Caco-2 (cell line): ENCODE measurements at regions not wholly inside any gene's neighbourhood (a gene's known extent, or its start where the extent isn't known, plus 50 kb on each side); places are given as distances from the start of the nearest gene placed in this dataset.

Source experiments
- BruUV-seq: library from RNA; stranded (reverse); fragments of 400-500 nt; replicated peaks from 2 replicates; lab custom pipeline; 2021; lab: Mats Ljungman, UMichigan
- CTCF ChIA-PET: fragments of 300-600 bp; sonication (Branson Sonifier 250); formaldehyde crosslinking; loops from one replicate; lab custom pipeline; 2022; ENCODE audit warnings: antibody characterized with exemption; lab: Charles Lee
- POLR2A ChIA-PET: fragments of 300-600 bp; sonication (Branson Sonifier 250); formaldehyde crosslinking; loops from one replicate; lab custom pipeline; 2022; ENCODE audit warnings: antibody characterized with exemption; lab: Charles Lee
- DNase-seq, 2 experiments: peaks; one replicate each; pipeline versions ENCODE4 v3.0.0 to v3.0.0-alpha.2; 2020 to 2022
- H3K27me3 ChIP-seq: replicated peaks from 2 replicates; pipeline ENCODE4 v1.6.0; 2011; ENCODE audit warnings: low read length; ENCODE audit not compliant: control insufficient read depth, insufficient read depth
- H3K36me3 ChIP-seq: 2 replicates; pipeline ENCODE4 v1.5.1; 2011; ENCODE audit warnings: low read length; ENCODE audit not compliant: control insufficient read depth, insufficient read depth
- H3K4me1 ChIP-seq: fragments of 250-450 bp; sonication (Bioruptor Pico); 2 replicates; pipeline ENCODE4 v1.5.1; 2020; ENCODE audit warnings: mild to moderate bottlenecking
- H3K4me3 ChIP-seq: 2 replicates; pipeline ENCODE4 v1.5.1; 2011; ENCODE audit warnings: low read depth, mild to moderate bottlenecking, control low read depth, low read length
- H3K9me3 ChIP-seq: fragments of 250-450 bp; sonication (Bioruptor Pico); 2 replicates; pipeline ENCODE4 v1.5.1; 2020; ENCODE audit warnings: mild to moderate bottlenecking, moderate library complexity
- H3K27ac Mint-ChIP-seq: one replicate; pipeline ENCODE4 v1.8.0; 2022; ENCODE audit warnings: mixed read lengths; ENCODE audit not compliant: unreplicated experiment
- H3K27me3 Mint-ChIP-seq: one replicate; pipeline ENCODE4 v1.8.0; 2022; ENCODE audit warnings: mixed read lengths; ENCODE audit not compliant: insufficient read depth, unreplicated experiment
- H3K36me3 Mint-ChIP-seq: one replicate; pipeline ENCODE4 v1.8.0; 2022; ENCODE audit warnings: mild to moderate bottlenecking, mixed read lengths; ENCODE audit not compliant: insufficient read depth, unreplicated experiment
- H3K4me1 Mint-ChIP-seq: one replicate; pipeline ENCODE4 v1.8.0; 2022; ENCODE audit warnings: low read depth, mixed read lengths; ENCODE audit not compliant: unreplicated experiment
- H3K4me3 Mint-ChIP-seq: one replicate; pipeline ENCODE4 v1.8.0; 2022; ENCODE audit warnings: mild to moderate bottlenecking, moderate library complexity, mixed read lengths; ENCODE audit not compliant: unreplicated experiment
- H3K9me3 Mint-ChIP-seq: one replicate; pipeline ENCODE4 v1.8.0; 2022; ENCODE audit warnings: mixed read lengths; ENCODE audit not compliant: unreplicated experiment
- intact Hi-C: fragments of 100-400 bp; cut with micrococcal nuclease; formaldehyde crosslinking; loops from one replicate; pipeline ENCODE4 v1.10.0; 2022; ENCODE audit not compliant: unreplicated experiment
- TF ChIP-seq, protein P1 (sequence below), 2 experiments: fragments of 200-600 bp in 1 of 2; IDR thresholded peaks; 1 replicate in 1 of 2; 2 replicates in 1 of 2; pipeline versions ENCODE4 v1.5.1 to v1.8.0; 2011 to 2022; ENCODE audit warnings: antibody characterized with exemption in 1 of 2, control low read depth in 1 of 2, inconsistent platforms in 1 of 2, low read depth in 1 of 2, low read length in 1 of 2, mild to moderate bottlenecking in 1 of 2, moderate library complexity in 1 of 2; ENCODE audit not compliant: insufficient read depth in 1 of 2, severe bottlenecking in 1 of 2, unreplicated experiment in 1 of 2

DNA sequence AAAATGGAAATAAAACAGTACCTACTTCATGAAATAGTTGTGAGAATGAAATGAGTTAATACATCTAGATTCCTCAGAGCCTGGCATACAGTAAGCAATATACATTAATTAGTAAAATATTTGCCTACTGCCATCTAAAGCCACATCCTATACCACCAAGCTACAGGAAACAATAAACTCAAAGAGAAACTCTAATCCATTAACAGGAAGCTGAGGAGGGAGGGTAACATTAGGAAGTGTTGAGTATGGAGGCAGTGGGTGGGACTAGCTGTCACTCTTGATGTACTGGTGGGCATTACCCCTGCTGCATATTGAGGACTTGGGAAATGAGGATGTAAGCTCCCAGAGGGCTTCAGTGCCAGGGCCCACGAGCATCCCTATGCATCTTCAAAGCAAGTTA is 396.5 kb downstream of the TNS1 start:
- POLR2A ChIA-PET, result no interaction called here

DNA sequence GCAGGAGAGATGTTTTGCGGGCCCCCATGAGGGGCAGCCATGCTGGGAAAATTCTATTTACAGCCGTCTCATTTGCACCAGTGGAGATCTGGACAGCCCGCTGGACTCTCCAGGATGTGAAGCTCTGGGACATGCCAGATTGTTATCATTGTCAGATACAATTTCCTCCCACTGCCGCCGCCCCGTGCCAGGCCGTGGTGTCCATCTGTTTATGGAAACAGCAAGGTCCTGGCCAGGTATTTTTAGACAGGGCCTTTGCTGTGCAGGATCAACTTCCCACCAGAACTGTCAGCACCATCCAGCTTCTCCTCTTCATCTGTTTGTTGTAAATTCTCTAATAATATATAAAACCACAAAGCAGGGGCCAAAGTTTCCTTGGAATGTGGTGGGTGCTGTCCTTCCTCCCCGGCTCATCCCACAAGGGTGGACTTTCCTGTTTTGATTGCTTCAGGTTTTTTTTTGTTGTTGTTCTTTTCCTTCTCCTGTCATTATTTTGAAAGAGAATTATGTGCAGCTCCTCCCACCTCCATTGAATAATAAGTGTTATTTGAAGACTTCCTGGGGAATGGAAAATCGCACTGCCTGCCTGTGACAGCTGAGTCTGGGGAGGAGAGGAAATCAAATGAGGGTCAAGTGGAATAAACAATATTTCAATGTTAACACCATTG is 398.1 kb downstream of the TNS1 start:
- intact Hi-C loops, result no loop called here
- no peaks in the 10 kb centered on the region for H3K36me3 ChIP-seq
- Mint-ChIP-seq H3K9me3 (no peaks in the 10 kb centered on the region), H3K27me3 (peaks cover 6% of the 10 kb centered on the region), H3K27ac (no peak overlapping the region), H3K4me1 (peaks cover under 1% of the 10 kb centered on the region), H3K36me3 (no peaks in the 10 kb centered on the region), H3K4me3 (no peak overlapping the region)
- no peaks in the 10 kb centered on the region for H3K27me3 ChIP-seq
- no peak overlapping the region for H3K4me3 ChIP-seq
- no peak for DNase-seq
- H3K9me3 ChIP-seq, result no peaks in the 10 kb centered on the region
- BruUV-seq, result no TSS peak
- ChIA-PET POLR2A (no interaction called here), CTCF (no interaction called here)
- H3K4me1 ChIP-seq, result no peaks in the 10 kb centered on the region
- TF ChIP-seq, protein P1, sequence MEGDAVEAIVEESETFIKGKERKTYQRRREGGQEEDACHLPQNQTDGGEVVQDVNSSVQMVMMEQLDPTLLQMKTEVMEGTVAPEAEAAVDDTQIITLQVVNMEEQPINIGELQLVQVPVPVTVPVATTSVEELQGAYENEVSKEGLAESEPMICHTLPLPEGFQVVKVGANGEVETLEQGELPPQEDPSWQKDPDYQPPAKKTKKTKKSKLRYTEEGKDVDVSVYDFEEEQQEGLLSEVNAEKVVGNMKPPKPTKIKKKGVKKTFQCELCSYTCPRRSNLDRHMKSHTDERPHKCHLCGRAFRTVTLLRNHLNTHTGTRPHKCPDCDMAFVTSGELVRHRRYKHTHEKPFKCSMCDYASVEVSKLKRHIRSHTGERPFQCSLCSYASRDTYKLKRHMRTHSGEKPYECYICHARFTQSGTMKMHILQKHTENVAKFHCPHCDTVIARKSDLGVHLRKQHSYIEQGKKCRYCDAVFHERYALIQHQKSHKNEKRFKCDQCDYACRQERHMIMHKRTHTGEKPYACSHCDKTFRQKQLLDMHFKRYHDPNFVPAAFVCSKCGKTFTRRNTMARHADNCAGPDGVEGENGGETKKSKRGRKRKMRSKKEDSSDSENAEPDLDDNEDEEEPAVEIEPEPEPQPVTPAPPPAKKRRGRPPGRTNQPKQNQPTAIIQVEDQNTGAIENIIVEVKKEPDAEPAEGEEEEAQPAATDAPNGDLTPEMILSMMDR (IDR thresholded peaks at IDR 0.05; ENCODE audit: insufficient read depth in 1 of 2, low read depth in 1 of 2, low read length in 1 of 2, severe bottlenecking in 1 of 2, unreplicated experiment in 1 of 2), result no peak

More for the DNA sequence above, 396.5 kb downstream of the TNS1 start:
- Histone ChIP-seq H3K36me3 (no peaks in the 10 kb centered on the region), H3K9me3 (no peaks in the 10 kb centered on the region), H3K4me1 (peaks cover 8% of the 10 kb centered on the region), H3K27me3 (no peaks in the 10 kb centered on the region), H3K4me3 (no peak overlapping the region)
- intact Hi-C loops, result no loop called here
- H3K4me1 Mint-ChIP-seq, result peaks cover 12% of the 10 kb centered on the region
- TF ChIP-seq, protein P1 (IDR thresholded peaks at IDR 0.05; ENCODE audit: insufficient read depth in 1 of 2, low read depth in 1 of 2, low read length in 1 of 2, severe bottlenecking in 1 of 2, unreplicated experiment in 1 of 2), result no peak
- peaks cover 6% of the 10 kb centered on the region for H3K27me3 Mint-ChIP-seq
- no peak overlapping the region for H3K4me3 Mint-ChIP-seq
- H3K9me3 Mint-ChIP-seq, result no peaks in the 10 kb centered on the region
- no TSS peak for BruUV-seq
- DNase-seq, result no peak
- no peaks in the 10 kb centered on the region for H3K36me3 Mint-ChIP-seq
- CTCF ChIA-PET, result no interaction called here
- H3K27ac Mint-ChIP-seq, result no peak overlapping the region

DNA sequence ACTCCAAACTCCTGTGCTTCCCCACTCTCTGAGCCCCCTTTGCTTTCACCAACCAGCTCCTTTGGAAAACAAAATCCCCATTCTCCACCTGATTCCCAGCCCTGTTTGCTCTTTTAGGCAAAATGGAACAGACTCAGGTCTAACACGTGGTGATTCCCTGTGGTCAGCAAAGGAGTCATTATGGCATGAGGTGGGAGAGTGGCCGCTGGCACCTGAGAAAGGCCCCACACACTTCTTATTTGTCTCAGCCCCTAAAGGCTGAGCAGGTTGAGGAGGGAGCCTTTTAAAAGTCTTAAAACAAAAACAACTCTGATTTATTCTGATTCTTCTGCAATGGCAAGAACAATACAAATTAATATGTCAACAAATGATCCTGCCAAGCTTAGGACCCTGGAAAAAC is 401.2 kb downstream of the TNS1 start:
- H3K36me3 Mint-ChIP-seq, result no peaks in the 10 kb centered on the region
- ChIA-PET CTCF (no interaction called here), POLR2A (no interaction called here)
- no peaks in the 10 kb centered on the region for H3K9me3 Mint-ChIP-seq
- TF ChIP-seq, protein P1 (IDR thresholded peaks at IDR 0.05; ENCODE audit: insufficient read depth in 1 of 2, low read depth in 1 of 2, low read length in 1 of 2, severe bottlenecking in 1 of 2, unreplicated experiment in 1 of 2), result no peak
- no peak overlapping the region for H3K4me3 ChIP-seq
- no peaks in the 10 kb centered on the region for H3K9me3 ChIP-seq
- no peak overlapping the region for H3K4me3 Mint-ChIP-seq
- no peak for DNase-seq
- H3K27ac Mint-ChIP-seq, result no peak overlapping the region
- intact Hi-C loops, result no loop called here
- H3K4me1 ChIP-seq, result no peaks in the 10 kb centered on the region
- peaks cover 22% of the 10 kb centered on the region for H3K27me3 Mint-ChIP-seq
- BruUV-seq, result no TSS peak
- no peaks in the 10 kb centered on the region for H3K36me3 ChIP-seq
- H3K4me1 Mint-ChIP-seq, result no peaks in the 10 kb centered on the region
- H3K27me3 ChIP-seq, result 0 out of 2 replicates have a peak, but pooled peaks cover 2% of the 10 kb centered on the region
